Heart left ventricle (tissue), 13 donors: ENCODE measurements at regions not wholly inside any gene's neighbourhood (a gene's known extent, or its start where the extent isn't known, plus 50 kb on each side); places are given as distances from the start of the nearest gene placed in this dataset.

ENCODE experiments used
- CTCF ChIP-seq, 12 donors: fragments of 200-600 bp; sonication (generic) in 4 of 12; IDR thresholded peaks; one replicate each; pipeline versions ENCODE4 v1.5.0 to v1.8.0; 2018 to 2022; ENCODE audit warnings: antibody characterized with exemption in 12 of 12, mild to moderate bottlenecking in 5 of 12
- POLR2A ChIP-seq, 2 donors: fragments of 450-650 bp; IDR thresholded peaks; one replicate each; pipeline ENCODE4 v1.6.1; 2017; ENCODE audit warnings: antibody characterized with exemption in 2 of 2, mild to moderate bottlenecking in 2 of 2, moderate library complexity in 2 of 2
- donor health status: ischemic (EF 13 %, LVEDD 7.1; RV severe dilation, severe dysfunction).
- donor health status: DM: no; HTN: yes; CAD: no.
- donor health status: DM: no; HTN: no; CAD: no.
- donor health status: ischemic (EF 25% LVEDD 6.9; RV normal size, moderate dysfunction).
- donor health status: ischemic (EF 25% LVEDD 5.7; RV mildly dilated, moderate dysfunction).
- donor health status: ischemic (EF 35%, LVEDD 5.7; RV mildly dilated, moderate dysfunction).
- donor health status: nonischemic (EF 11% LVEDD 7.7; RV severe dilation, severe dysfunction).
- donor health status: DM: yes; HTN: yes; CAD: no.
- donor health status: PGD.
- donor health status: ischemic (EF 29% LVEDD 5.4; RV normal size, mild dysfunction).
- donor health status: nonischemic (EF 23%, LVEDD 6.1; RV moderate dilation, normal function).

- TF ChIP-seq CTCF (IDR thresholded peaks at IDR 0.05) (no peak), POLR2A (IDR thresholded peaks at IDR 0.05) (no peak)
These were observed 318.2 kb upstream of the KCNH8 start for GRCh38 chr3:18830087-18830486.
